CMK (cell line): ENCODE measurements at regions not wholly inside any gene's neighbourhood (a gene's known extent, or its start where the extent isn't known, plus 50 kb on each side); places are given as distances from the start of the nearest gene placed in this dataset.

Experiments
- DNase-seq: peaks from one replicate; pipeline ENCODE4 v3.0.0-alpha.2; 2010; ENCODE audit warnings: low read depth

GRCh38 chr7:53520841-53521240, 485.4 kb downstream of the POM121L12 start:
- no peak for DNase-seq

- no peak for DNase-seq
Observed at GRCh38 chr7:53521638-53522184, 486.3 kb downstream of the POM121L12 start.

GRCh38 chr7:53539558-53539957, 504.1 kb downstream of the POM121L12 start:
- DNase-seq, result no peak

- no peak for DNase-seq
Observed at GRCh38 chr7:53541475-53541874, 506.0 kb downstream of the POM121L12 start.

GRCh38 chr7:53542157-53542556, 506.7 kb downstream of the POM121L12 start:
- DNase-seq, result no peak
